GM21717 (cell line): ENCODE measurements at regions not wholly inside any gene's neighbourhood (a gene's known extent, or its start where the extent isn't known, plus 50 kb on each side); places are given as distances from the start of the nearest gene placed in this dataset.
A peak's percentile ranks its signal among the peaks of the same experiment; 100 is the strongest.

Experiments
- ATAC-seq: cut with Tn5 transposase; IDR thresholded peaks from one replicate; pipeline ENCODE4 v1.9.1; 2021; ENCODE audit warnings: mild to moderate bottlenecking, moderate library complexity; ENCODE audit not compliant: unreplicated experiment

DNA sequence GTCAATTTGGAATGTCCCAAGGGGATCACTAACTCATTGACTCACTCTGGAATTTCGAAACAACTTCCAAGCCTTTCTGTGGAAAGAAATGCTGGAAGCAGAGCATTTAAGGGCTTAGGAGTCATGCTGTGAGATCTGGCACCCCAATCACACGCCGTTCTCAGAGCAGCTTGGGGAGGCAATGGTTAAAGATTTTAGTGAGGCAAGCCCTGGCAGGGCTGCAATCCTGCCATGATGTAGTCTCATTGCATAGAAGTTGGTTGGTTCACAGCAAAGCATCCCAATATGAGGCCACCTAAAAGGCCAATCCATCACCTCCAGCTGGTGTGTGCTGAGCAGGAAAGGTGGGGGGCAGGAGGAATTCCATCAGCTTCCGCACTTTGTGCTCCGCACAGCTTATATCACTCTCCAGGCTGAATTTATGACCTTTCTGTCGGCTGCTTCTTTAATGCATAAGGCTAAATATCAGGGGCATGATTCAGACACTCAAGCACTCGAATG lies 1043.9 kb upstream of the POU3F3 start:
- ATAC-seq, result no peak

DNA sequence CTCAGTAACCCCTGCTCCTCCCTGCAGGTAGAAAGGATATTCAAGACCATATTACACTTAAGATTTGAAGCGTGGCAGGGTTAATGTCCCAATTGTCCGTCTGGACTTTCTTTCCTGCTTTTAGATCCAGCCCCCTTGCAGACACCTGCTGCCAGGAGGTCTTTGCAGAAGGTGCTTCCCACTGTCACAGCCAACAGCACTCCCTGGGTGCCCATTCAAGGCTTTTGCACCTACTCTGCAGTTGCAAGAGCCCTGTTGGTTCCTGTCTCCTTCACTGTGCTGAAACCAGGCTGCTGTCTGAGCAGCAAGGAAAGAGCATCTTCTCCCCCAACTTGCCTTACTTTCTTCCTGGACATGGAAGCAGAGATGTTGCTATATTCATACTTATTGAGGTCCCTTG lies 1043.0 kb upstream of the POU3F3 start:
- ATAC-seq, result no peak

DNA sequence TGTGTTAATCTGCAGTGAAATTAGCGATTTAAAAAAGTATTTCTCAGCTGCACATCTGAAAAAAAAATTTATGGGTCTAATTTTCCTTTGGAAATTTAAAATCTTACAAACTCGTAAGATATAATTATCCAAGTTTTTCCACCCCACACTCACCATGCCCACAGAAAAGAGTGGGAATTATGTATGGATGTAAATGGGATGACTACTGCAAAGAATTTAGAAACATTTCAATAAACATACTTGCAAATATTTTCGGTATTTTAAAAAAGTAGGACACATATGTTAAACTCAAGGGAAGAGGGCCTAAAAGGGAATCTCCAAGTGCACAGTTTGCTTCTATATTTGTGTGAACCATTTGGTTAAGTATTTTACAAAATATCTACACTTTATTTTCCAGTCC lies 1039.9 kb upstream of the POU3F3 start:
- ATAC-seq, result no peak

DNA sequence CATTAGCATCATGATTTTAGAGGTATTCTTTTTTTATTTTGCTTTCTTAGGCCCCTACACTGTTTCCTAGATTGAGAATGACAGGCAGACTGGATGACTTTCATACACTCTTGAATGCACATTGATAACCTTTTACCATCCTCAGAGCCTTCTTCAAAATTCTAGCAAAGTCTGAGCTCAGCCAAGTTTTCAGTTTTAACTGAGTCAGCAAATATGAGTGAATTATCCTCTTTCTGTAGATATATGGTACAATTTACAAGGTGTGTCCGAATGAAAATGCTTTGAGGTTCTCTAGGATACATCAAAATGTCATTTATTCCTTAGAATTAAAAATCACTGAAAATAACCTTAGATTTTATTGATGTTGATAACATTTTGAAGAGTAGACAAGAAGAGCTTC lies 1038.2 kb upstream of the POU3F3 start:
- ATAC-seq, result no peak

DNA sequence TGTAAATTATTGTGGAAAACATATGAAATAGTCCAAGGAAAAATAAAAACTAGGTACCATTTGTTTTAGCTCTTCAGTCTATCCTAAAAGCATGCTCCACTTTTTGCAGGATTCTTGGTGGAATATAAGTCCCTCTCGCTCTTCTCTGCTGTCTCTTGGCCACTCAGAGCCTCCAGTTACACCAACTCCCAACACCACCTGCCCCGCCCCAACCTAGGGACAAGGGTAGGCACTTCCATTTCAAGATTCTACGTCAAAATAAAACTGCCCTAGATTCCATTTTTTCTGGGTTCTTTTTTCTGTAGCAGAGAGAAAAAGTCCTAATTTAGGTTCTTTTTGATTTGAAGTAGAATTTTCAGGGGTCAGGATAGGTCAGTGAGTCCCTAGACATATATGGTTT lies 1036.2 kb upstream of the POU3F3 start:
- ATAC-seq, result no peak

DNA sequence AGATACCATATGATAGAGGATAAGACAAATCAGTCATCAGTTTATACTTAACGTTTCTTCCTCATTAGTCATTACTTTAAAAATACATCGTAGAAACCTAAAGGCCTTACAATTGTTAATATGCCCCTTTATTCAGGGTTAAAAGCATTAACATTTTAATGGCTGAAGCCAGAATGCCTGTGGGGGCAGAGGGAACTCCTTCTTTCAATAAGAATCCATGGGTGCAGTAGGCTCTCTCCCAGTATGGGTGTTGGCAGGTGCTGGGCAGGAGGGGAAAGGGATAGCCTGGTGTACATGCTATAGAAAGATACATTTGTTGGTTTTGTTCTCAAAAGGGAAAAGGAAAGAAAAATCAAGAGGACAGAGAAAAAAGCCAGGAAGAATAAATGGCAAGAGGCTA lies 1035.7 kb upstream of the POU3F3 start:
- ATAC-seq, result no peak

DNA sequence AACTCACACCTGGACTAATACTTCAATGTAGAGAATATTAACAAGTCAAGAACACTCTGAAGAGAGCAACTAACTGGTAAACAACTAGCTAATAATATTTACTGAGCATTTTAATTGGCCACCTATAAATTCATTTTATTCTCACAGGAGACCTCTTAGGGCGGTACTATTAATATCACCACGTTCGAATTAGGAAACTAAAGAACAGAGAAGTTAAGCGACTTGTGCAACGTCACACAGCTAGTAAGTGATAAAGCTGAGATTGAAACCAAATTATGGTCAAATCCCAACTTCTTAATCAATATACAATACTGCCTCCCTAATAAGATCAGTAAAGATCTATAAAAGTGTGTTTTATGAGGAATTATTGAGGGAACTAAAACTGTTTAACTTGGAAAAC lies 1034.3 kb upstream of the POU3F3 start:
- ATAC-seq, result no peak

DNA sequence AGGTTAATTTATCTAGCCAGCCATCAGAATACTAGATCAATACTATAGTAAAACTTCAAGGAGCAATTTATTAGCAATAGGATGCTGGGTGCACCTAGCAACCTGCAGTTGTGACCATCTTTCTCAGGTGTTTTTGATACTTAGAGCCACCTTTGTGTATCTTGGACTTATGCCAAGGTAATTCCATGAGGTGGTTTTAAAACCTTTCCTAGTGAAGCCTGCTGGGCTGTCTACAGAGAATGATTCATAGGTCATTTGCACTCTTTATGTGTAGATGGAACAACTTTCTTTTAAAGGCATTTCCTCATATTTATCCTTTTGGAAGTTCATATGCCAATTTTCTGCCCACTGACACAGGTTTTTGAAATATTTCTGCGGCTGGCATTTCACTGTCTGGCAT lies 1030.1 kb upstream of the POU3F3 start:
- ATAC-seq, result no peak

DNA sequence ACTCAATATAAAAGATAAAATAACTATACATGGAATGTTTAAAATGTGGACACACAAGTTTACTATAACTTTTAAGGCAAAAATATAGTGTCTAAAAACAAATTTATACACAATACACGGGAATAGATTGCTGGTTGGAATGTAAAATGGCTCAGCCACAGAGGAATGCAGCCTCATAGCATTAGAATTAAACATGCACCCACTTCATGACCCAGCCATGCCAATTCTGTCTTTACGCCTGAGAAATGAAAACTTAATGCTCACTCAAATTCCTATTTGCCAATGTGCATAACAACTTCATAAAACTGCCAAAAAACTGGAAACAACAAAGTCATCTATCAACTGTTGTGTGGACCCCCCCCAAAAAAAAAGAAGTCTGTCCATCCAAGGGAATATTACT lies 1006.6 kb upstream of the POU3F3 start:
- ATAC-seq, result no peak

DNA sequence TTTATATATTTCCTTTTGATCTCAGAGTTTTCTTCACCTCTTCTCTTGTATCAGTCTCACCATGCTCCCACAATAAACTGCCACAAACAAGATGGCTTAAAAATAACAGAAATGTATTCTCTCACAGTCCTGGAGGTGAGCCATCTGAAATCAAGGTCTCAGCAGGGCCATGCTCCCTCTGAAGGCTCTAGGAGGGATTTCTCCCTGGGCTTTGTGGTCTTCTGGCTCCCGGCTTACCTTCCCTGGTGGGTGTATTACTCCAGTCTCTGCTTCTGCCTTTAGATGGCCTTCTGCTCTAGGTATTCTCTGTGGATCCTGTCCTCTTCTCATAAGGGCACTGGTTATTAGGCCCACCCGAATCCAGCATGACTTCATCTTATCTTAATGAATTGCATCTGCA lies 994.7 kb upstream of the POU3F3 start:
- no peak for ATAC-seq

DNA sequence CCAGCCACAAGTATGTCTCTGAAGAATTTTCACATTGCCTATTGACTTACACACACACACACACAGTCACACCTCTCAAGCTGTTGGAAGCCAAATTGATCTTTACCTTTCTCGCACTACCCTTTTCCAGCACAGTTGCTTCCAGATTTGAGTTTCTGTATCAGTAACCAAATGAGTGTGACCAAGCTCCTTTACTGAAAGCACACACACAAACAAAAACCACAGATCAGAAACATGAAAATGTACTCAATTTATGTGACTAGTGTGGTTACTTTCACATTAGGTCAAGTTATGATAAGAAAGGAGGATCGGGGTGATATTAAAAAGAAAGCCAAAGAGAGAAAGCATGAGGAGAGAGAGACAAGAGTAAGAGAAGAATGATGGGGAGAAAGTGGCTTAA lies 993.9 kb upstream of the POU3F3 start:
- peak; percentile 84 for ATAC-seq

DNA sequence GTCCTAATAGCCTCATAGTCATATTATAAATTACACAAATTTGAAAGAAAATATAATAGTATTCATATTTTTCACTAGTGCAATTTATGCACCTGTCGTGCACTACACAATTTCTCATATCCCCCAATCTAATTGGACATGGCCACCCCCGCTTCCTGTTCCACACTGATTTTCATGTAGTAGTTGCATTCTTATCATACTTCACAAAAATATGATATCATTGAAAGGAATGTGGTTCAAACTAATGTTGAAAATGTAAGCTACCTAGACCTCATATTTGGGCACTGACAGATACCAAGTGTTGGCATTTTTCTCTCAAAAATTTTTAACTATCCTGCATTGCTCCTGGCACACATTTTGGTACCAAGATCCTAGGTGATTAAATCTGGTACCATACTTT lies 985.5 kb upstream of the POU3F3 start:
- no peak for ATAC-seq

DNA sequence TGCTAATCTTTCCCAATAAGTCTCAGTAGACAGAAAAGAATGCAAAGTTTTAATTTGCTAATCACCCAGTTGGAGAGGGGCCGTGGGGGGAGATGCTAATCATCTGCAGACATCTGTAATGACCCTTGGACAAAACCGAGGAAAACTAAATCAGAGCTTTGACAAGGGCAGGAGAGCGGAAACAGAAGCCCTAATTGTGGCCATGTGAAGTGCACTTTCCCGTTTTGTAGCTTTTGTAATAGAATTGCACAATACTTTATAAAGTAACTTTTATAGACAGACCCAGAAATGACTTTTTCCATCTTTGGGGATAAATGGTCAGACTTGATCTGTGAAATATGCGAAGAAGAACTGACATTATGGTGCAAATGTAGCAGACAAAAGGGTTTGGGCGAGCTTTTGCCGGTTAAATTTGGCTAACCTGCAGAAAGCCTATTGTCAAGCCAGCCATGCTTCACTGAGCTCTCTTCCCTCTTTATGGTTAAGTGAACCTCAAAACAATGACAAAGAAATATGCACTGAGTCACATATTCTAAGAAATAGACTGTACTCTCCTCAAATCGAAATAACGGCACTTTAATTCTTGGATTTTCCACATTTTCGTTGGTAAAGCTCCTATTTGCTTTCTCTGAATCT lies 980.1 kb upstream of the POU3F3 start:
- ATAC-seq, result no peak

DNA sequence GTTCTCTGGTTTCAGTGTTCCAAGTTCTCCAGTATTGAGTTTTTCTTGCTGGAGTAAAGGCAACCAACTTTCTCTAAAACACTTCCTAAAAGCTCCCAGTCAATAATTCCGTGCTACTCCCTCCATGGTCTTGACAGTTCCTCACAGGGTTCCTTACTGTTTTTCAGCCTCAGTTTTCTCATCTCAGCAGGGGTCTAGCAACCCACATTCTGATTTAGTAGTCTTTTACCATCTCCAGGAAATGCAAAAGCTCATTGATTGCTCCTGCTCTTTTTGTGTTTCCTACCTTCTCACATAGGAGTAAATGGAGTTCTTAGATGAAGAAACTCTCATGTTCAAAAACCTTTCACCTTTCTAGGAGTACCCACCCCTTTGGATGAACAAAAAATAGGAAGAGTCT lies 978.8 kb upstream of the POU3F3 start:
- ATAC-seq, result no peak

DNA sequence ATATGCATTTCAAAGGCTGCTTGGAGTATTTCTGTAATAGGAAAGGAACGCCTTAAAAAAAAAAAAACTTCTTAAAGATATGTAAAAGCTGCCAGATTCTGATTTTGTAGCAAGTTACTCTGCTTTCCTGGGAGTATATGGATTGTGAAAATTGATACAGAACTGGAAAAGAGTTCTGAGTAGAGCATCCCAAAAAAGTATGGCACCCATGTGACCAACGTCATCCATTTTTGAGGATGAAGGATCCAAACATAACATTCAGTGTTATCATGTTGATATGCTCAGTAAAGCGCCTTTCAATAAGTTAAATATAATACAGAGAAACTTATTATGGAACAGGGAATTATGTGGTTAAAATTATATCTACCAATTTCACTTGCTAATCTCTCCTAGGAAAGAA lies 978.4 kb upstream of the POU3F3 start:
- no peak for ATAC-seq

DNA sequence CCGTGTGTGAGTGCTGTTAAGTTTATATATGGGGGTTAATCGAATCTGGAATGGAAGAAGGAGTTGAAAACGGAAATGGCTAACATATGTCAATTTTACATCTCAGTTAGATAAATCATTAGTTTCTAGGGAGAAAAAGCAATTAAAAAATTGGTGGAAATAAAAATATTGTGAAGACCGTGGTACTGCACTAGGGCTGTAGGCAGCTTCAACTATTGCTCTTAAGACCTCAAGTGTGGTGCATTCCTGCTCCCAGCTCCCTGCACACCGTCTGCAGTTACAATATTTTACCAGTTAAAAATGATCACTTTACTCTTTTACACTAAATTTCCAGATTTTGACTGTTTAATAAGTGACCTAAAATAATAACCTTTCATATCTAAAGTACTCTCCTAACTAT lies 977.3 kb upstream of the POU3F3 start:
- ATAC-seq, result no peak

DNA sequence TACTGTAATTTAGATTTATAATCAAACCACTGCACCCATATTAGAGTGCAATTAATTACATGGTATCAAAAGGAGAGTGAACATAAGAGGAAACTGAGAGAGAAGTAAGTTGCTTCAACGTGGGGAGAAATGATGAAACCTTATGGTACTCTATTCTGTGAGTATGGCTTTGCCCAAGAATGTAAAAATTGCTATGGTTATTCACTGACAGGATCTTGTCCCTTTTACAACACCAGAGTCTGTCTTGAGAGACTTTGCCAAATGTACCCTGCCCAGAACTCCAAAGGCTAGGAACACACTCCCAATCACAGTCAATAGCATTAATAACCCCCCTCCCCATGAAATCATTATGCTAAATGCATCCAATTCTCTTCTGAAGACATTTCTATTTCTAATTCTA lies 974.8 kb upstream of the POU3F3 start:
- no peak for ATAC-seq

DNA sequence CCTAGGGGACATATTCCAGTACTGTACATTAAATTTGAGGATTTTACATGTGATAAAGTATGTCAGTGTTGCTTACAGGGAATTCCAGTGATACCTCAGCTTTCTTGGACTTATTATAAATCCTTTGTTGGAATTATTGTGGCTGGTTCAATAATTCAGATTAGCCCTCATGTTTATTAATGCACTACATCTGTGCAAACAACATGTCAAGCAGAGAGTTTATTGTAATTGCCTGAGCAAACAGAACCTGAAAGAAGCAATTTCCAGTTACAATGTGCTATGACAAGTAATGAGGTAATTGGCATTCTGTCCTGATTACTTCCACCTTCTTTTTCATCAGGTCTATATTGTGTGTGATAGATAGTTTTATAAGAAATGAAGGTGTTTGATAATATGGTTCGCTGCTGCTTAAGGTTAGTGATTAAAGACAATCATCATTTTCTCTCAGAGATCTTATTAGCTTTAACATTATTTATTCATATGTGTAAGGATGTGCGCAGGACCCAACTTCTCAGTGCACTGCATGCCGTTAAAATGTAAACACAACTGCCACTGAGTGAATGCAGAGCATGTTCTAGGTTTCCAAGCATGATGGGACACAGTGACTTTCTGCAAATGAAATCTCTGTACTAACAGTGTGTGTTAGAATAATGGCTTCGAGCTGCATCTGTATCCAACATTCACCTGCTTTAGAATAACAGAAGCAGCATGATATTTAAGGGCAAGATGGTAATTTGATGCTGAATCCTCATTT lies 973.7 kb upstream of the POU3F3 start:
- no peak for ATAC-seq

DNA sequence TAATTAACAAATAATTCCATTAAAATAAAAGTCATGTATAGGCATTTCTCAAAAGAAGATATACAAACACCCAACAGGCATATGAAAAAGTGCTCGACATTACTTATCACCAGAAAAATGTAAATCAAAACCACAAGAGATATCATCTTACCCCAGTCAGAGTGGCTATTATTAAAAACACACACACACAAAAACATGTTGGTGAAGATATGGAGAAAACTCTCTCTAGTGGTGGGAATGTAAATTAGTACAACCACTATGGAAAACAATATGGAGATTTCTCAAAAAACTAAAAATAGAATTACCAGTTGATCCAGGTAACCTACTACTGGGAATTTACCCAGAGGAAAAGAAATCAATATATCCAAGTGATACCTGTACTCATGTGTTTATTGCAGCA lies 966.3 kb upstream of the POU3F3 start:
- no peak for ATAC-seq

DNA sequence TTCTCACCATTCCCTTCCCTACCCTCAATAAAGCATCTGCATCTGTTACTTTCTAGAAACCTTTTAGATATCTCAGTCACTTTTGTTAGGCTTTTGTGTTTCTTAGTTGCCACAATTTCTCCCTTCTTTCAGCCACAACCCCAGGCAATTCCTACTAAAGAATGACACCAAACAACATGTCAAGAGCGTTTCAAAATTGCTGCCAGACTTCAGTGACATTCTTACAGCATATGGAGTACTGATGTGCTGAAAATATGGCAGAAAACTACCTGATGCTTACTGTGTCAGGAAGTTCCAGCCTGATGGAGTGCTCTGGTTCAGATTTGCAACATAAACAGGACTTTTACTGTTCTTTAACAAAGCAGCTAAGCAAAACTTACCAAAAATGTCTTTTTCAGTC lies 957.7 kb upstream of the POU3F3 start:
- no peak for ATAC-seq

DNA sequence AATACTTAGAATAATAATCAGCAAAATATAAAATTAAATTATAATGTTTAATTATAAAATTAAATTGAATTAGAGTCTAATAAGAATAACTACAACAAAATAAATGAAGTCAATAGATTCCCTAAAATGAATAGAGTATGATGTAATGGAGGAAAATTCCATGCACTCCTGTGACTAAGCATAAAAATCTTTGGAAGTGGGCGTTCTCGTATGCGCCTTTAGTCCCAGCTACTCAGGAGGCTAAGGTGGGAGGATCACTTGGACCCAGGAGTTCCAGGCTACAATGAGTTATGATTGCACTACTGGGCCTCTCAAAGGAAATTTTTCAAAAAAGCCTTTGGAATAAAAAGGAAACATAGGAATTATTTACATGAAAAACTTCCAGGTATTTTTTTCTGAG lies 955.4 kb upstream of the POU3F3 start:
- no peak for ATAC-seq

DNA sequence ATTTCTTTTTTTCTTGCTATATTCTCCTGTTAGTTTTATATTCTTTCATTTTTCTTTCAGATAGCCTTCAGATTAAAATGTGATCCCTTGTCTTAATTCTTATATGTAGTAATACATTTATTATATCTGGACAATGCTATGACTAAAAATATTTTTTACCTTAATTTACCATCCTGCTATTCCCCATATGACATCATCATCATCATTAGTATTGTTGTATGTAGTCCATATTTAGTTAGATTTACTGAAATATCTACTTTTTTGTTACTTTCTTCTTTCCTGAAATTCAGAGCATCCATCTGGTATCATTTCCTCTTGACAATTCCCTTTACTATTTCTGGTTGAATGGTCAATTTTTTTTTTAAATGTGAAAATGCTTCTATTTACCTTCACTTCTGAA lies 951.6 kb upstream of the POU3F3 start:
- ATAC-seq, result no peak

DNA sequence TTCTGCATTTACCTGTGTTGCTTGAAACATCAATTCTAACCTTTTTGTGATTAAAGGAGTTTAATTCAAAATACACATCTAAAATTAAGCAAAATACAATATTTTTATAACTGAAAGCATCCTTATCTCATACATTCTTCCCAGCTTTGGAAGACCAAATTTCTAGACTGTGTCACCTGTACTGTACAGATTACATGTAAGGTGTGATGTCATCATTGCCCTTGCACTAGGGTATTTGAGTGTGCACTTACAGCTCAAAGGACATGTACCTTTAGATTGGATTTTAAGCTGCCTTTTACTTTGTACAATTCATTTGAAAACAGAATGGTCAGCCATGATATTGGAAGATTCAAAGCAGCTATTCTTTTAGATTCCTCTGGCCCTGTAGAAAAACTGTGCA lies 932.8 kb upstream of the POU3F3 start:
- no peak for ATAC-seq
